ENCODE measurements at regions not wholly inside any gene's neighbourhood (a gene's known extent, or its start where the extent isn't known, plus 50 kb on each side); places are given as distances from the start of the nearest gene placed in this dataset.

DNA sequence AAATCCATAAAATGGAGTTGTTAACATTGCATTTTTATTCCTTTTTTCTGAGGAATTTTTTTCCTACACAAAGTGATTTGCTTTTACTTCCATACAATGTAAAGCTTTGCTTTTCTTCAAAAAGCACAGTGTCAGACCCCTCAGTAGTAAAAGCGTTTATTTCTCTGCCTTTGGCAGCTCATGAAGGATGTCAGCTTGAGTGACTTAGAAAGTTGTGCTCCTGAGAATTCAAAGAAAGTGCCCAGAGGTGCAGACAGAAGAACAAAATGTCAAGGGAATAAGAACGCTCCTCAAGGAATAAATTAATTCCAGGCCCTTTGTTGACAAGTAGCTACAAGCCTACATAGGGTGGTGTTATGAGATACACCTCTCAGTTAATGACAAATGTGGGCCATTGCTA is 369.3 kb upstream of the ADARB2 start:
- no peaks in the 10 kb centered on the region for H3K36me3 Mint-ChIP-seq
- no peaks in the 10 kb centered on the region for H3K4me1 Mint-ChIP-seq (ENCODE audit: unreplicated experiment)
- no peak overlapping the region for H3K27ac Mint-ChIP-seq
- no peak for DNase-seq (ENCODE audit: extremely low spot score, unreplicated experiment)
- H3K9me3 Mint-ChIP-seq = peaks cover 6% of the 10 kb centered on the region
- H3K4me3 Mint-ChIP-seq = no peak overlapping the region
- TF ChIP-seq, protein P1, sequence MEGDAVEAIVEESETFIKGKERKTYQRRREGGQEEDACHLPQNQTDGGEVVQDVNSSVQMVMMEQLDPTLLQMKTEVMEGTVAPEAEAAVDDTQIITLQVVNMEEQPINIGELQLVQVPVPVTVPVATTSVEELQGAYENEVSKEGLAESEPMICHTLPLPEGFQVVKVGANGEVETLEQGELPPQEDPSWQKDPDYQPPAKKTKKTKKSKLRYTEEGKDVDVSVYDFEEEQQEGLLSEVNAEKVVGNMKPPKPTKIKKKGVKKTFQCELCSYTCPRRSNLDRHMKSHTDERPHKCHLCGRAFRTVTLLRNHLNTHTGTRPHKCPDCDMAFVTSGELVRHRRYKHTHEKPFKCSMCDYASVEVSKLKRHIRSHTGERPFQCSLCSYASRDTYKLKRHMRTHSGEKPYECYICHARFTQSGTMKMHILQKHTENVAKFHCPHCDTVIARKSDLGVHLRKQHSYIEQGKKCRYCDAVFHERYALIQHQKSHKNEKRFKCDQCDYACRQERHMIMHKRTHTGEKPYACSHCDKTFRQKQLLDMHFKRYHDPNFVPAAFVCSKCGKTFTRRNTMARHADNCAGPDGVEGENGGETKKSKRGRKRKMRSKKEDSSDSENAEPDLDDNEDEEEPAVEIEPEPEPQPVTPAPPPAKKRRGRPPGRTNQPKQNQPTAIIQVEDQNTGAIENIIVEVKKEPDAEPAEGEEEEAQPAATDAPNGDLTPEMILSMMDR (conservative IDR thresholded peaks at IDR 0.05) = no peak
- H3K27me3 Mint-ChIP-seq = no peaks in the 10 kb centered on the region

DNA sequence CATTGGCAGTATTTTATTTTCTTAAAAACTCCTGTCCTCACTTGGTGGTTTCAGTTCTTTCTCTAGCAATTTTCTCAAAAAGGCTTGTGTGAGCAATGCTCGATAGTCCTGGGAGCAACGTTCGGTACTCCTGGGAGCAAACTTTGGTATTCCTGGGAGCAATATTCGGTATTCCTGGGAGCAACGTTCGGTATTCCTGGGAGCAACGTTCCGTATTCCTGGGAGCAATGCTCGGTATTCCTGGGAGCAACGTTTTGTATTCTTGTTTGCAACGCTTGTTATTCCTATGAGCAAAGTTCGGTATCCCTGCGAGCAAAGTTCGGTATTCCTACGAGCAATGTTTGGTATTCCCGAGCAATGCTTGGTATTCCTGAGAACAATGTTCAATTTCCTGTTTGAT is 362.0 kb upstream of the ADARB2 start:
- Mint-ChIP-seq H3K27me3 (no peaks in the 10 kb centered on the region), H3K4me1 (ENCODE audit: unreplicated experiment) (no peaks in the 10 kb centered on the region), H3K27ac (no peak overlapping the region), H3K4me3 (no peak overlapping the region), H3K9me3 (peaks cover 5% of the 10 kb centered on the region), H3K36me3 (no peaks in the 10 kb centered on the region)
- no peak for DNase-seq (ENCODE audit: extremely low spot score, unreplicated experiment)
- TF ChIP-seq, protein P1 (conservative IDR thresholded peaks at IDR 0.05) = no peak

DNA sequence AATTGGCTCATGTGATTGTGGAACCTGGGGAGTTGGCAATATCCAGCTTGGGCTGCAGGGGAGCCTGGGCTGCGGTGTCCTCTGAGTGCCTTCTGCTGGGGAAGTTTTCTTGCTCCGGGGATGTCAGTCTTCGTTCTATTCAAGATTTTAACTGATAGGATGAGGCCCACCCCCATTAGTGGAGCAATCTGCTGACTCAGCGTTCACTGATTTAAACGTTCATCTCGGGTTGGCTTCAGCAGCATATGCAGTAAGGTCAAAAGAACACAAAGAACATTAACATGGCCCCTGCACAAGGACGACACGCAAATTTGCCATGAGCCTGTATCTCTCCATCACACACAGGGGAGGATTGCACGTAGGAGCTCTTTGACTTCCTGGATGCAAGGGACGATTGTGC is 360.6 kb upstream of the ADARB2 start:
- Mint-ChIP-seq H3K36me3 (no peaks in the 10 kb centered on the region), H3K4me3 (no peak overlapping the region), H3K27me3 (no peaks in the 10 kb centered on the region), H3K4me1 (ENCODE audit: unreplicated experiment) (no peaks in the 10 kb centered on the region), H3K9me3 (peaks cover 3% of the 10 kb centered on the region), H3K27ac (no peak overlapping the region)
- no peak for DNase-seq (ENCODE audit: extremely low spot score, unreplicated experiment)
- TF ChIP-seq, protein P1 (conservative IDR thresholded peaks at IDR 0.05) = no peak

DNA sequence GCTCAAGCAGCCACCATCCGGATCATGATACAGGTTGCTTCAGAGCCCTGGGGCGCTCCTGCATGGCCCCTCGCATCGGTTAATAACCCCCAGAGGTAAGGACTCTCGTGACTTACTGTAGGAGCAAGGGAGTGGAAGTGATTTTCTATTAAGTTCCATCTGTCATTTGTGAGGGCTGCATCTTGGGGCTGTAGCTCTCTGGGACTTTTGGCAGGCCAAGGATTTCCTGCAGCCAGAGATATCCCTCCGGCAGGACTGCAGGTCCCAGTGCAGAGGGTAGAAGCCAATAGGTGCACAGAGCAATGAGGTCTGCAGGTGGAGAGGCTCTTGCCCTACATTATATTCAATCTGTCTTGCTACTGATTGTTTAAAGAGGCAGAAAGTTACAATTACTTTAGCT is 356.8 kb upstream of the ADARB2 start:
- TF ChIP-seq, protein P1 (conservative IDR thresholded peaks at IDR 0.05) = no peak
- H3K36me3 Mint-ChIP-seq = no peaks in the 10 kb centered on the region
- H3K4me3 Mint-ChIP-seq = no peak overlapping the region
- no peak overlapping the region for H3K27ac Mint-ChIP-seq
- peaks cover 6% of the 10 kb centered on the region for H3K9me3 Mint-ChIP-seq
- H3K27me3 Mint-ChIP-seq = no peaks in the 10 kb centered on the region
- no peaks in the 10 kb centered on the region for H3K4me1 Mint-ChIP-seq (ENCODE audit: unreplicated experiment)
- no peak for DNase-seq (ENCODE audit: extremely low spot score, unreplicated experiment)

DNA sequence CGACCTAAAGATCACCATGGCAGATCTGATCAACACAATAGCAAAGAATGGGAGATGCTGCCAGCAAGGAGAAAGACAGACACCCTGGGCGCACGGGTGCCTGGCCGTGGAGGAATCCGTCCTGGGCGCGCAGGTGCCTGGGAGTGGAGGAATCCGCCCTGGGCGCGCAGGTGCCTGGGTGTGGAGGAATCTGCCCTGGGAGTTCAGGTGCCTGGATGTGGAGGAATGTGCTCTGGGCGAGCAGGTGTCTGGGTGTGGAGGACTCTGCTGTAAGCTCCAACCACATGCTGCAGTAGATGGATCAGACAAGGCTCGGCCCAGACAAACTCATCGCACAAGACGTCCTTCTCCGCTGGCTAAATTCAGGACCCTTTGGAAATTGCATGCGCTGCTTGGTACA is 346.3 kb upstream of the ADARB2 start:
- peak overlapping the region; percentile 75 for H3K27ac Mint-ChIP-seq
- TF ChIP-seq, protein P1 (conservative IDR thresholded peaks at IDR 0.05) = no peak
- peaks cover 5% of the 10 kb centered on the region for H3K9me3 Mint-ChIP-seq
- H3K27me3 Mint-ChIP-seq = peaks cover 6% of the 10 kb centered on the region
- DNase-seq (ENCODE audit: extremely low spot score, unreplicated experiment) = no peak
- H3K36me3 Mint-ChIP-seq = no peaks in the 10 kb centered on the region
- H3K4me1 Mint-ChIP-seq (ENCODE audit: unreplicated experiment) = peaks cover 18% of the 10 kb centered on the region
- H3K4me3 Mint-ChIP-seq = no peak overlapping the region

DNA sequence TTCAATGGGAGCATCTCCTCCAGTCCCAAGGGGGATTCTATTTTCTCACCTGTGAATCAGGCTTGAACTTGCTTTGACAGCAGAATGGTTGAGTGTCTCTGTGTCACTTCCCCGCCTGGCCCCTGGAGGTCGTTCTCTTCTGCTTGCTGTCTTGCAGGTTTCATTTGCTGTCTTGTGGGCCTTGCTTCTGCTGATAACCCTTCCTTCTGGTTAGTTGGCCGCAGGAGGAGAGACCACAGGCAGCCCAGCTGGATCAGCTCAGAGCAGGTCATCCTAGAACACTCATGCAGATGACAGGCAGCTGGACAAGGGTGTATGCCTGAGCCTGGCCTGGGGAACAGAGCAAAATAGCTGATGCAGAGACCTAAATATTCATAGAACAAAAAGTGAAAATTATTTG is 344.2 kb upstream of the ADARB2 start:
- H3K9me3 Mint-ChIP-seq = peaks cover 4% of the 10 kb centered on the region
- H3K27me3 Mint-ChIP-seq = peaks cover 6% of the 10 kb centered on the region
- no peaks in the 10 kb centered on the region for H3K36me3 Mint-ChIP-seq
- no peak overlapping the region for H3K4me3 Mint-ChIP-seq
- DNase-seq (ENCODE audit: extremely low spot score, unreplicated experiment) = no peak
- TF ChIP-seq, protein P1 (conservative IDR thresholded peaks at IDR 0.05) = no peak
- peaks cover 18% of the 10 kb centered on the region for H3K4me1 Mint-ChIP-seq (ENCODE audit: unreplicated experiment)
- no peak overlapping the region for H3K27ac Mint-ChIP-seq
